ENCODE measurements at regions not wholly inside any gene's neighbourhood (a gene's known extent, or its start where the extent isn't known, plus 50 kb on each side); places are given as distances from the start of the nearest gene placed in this dataset.

- no peak for DNase-seq
- TF ChIP-seq POLR2A (IDR thresholded peaks at IDR 0.05; ENCODE audit: low read length) = no peak
- TF ChIP-seq GATA1 (IDR thresholded peaks at IDR 0.05; ENCODE audit: low read depth, low read length) = no peak
Measured at GRCh38 chr14:97027256-97027999, 230.2 kb downstream of the VRK1 start.

GRCh38 chr14:97028382-97028781 is 231.2 kb downstream of the VRK1 start:
- no peak for TF ChIP-seq GATA1 (IDR thresholded peaks at IDR 0.05; ENCODE audit: low read depth, low read length)
- no peak for TF ChIP-seq POLR2A (IDR thresholded peaks at IDR 0.05; ENCODE audit: low read length)
- DNase-seq = no peak

- DNase-seq = no peak
- TF ChIP-seq POLR2A (IDR thresholded peaks at IDR 0.05; ENCODE audit: low read length) = no peak
- no peak for TF ChIP-seq GATA1 (IDR thresholded peaks at IDR 0.05; ENCODE audit: low read depth, low read length)
Measured at GRCh38 chr14:97029800-97030199, 232.6 kb downstream of the VRK1 start.

- TF ChIP-seq POLR2A (IDR thresholded peaks at IDR 0.05; ENCODE audit: low read length) = no peak
- no peak for TF ChIP-seq GATA1 (IDR thresholded peaks at IDR 0.05; ENCODE audit: low read depth, low read length)
- DNase-seq = no peak
Measured at GRCh38 chr14:97031530-97031929, 234.3 kb downstream of the VRK1 start.

GRCh38 chr14:97033556-97034081 is 236.4 kb downstream of the VRK1 start:
- TF ChIP-seq POLR2A (IDR thresholded peaks at IDR 0.05; ENCODE audit: low read length) = no peak
- TF ChIP-seq GATA1 (IDR thresholded peaks at IDR 0.05; ENCODE audit: low read depth, low read length) = no peak
- DNase-seq = no peak

GRCh38 chr14:97036086-97036852 is 239.1 kb downstream of the VRK1 start:
- DNase-seq = no peak
- TF ChIP-seq GATA1 (IDR thresholded peaks at IDR 0.05; ENCODE audit: low read depth, low read length) (no peak), POLR2A (IDR thresholded peaks at IDR 0.05; ENCODE audit: low read length) (no peak)

- no peak for DNase-seq
Measured at GRCh38 chr14:97039717-97040363, 242.7 kb downstream of the VRK1 start.

GRCh38 chr14:97046967-97047366 is 249.8 kb downstream of the VRK1 start:
- no peak for DNase-seq
- TF ChIP-seq GATA1 (IDR thresholded peaks at IDR 0.05; ENCODE audit: low read depth, low read length) = no peak
- TF ChIP-seq POLR2A (IDR thresholded peaks at IDR 0.05; ENCODE audit: low read length) = no peak

More at GRCh38 chr14:97039717-97040363, 242.7 kb downstream of the VRK1 start:
- TF ChIP-seq POLR2A (IDR thresholded peaks at IDR 0.05; ENCODE audit: low read length) (no peak), GATA1 (IDR thresholded peaks at IDR 0.05; ENCODE audit: low read depth, low read length) (no peak)

GRCh38 chr14:97052001-97052400 is 254.8 kb downstream of the VRK1 start:
- TF ChIP-seq POLR2A (IDR thresholded peaks at IDR 0.05; ENCODE audit: low read length) (no peak), GATA1 (IDR thresholded peaks at IDR 0.05; ENCODE audit: low read depth, low read length) (no peak)
- DNase-seq = no peak

- no peak for TF ChIP-seq GATA1 (IDR thresholded peaks at IDR 0.05; ENCODE audit: low read depth, low read length)
- TF ChIP-seq POLR2A (IDR thresholded peaks at IDR 0.05; ENCODE audit: low read length) = no peak
- DNase-seq = no peak
Measured at GRCh38 chr14:97053941-97054340, 256.8 kb downstream of the VRK1 start.

- TF ChIP-seq POLR2A (IDR thresholded peaks at IDR 0.05; ENCODE audit: low read length) = no peak
- TF ChIP-seq GATA1 (IDR thresholded peaks at IDR 0.05; ENCODE audit: low read depth, low read length) = no peak
- DNase-seq = no peak
Measured at GRCh38 chr14:97055355-97055754, 258.2 kb downstream of the VRK1 start.

GRCh38 chr14:97056086-97056485 is 258.9 kb downstream of the VRK1 start:
- TF ChIP-seq GATA1 (IDR thresholded peaks at IDR 0.05; ENCODE audit: low read depth, low read length) (no peak), POLR2A (IDR thresholded peaks at IDR 0.05; ENCODE audit: low read length) (no peak)
- peak; percentile 10 to 16 for DNase-seq

GRCh38 chr14:97057238-97058073 is 260.3 kb downstream of the VRK1 start:
- TF ChIP-seq GATA1 (IDR thresholded peaks at IDR 0.05; ENCODE audit: low read depth, low read length) = no peak
- no peak for TF ChIP-seq POLR2A (IDR thresholded peaks at IDR 0.05; ENCODE audit: low read length)
- DNase-seq = no peak

Measured in erythroblast (primary cell).